Trophoblast cell (in vitro differentiated cells and primary cell): ENCODE measurements at regions not wholly inside any gene's neighbourhood (a gene's known extent, or its start where the extent isn't known, plus 50 kb on each side); places are given as distances from the start of the nearest gene placed in this dataset.

Experiments used
- DNase-seq, 2 donors: peaks; one replicate each; pipeline ENCODE4 v3.0.0-alpha.2; 2016
- H2AFZ ChIP-seq: 2 replicates; pipeline ENCODE4 v1.6.1; 2013; ENCODE audit warnings: low read length, moderate library complexity, mild to moderate bottlenecking; ENCODE audit not compliant: insufficient read depth, poor library complexity
- H2AK5ac ChIP-seq: 2 replicates; pipeline ENCODE4 v1.6.1; 2013; ENCODE audit warnings: mild to moderate bottlenecking, low read length
- H2BK120ac ChIP-seq: 2 replicates; pipeline ENCODE4 v1.6.1; 2013; ENCODE audit warnings: low read length, mild to moderate bottlenecking, moderate library complexity; ENCODE audit not compliant: insufficient read depth, poor library complexity
- H2BK12ac ChIP-seq: 2 replicates; pipeline ENCODE4 v1.6.1; 2013; ENCODE audit warnings: mild to moderate bottlenecking, low read length, moderate library complexity
- H2BK5ac ChIP-seq: 2 replicates; pipeline ENCODE4 v1.6.1; 2013; ENCODE audit warnings: low read length, low read depth, moderate library complexity, mild to moderate bottlenecking; ENCODE audit not compliant: poor library complexity
- H3K14ac ChIP-seq: 2 replicates; pipeline ENCODE4 v1.6.1; 2013; ENCODE audit warnings: mild to moderate bottlenecking, low read length
- H3K18ac ChIP-seq: 2 replicates; pipeline ENCODE4 v1.6.1; 2013; ENCODE audit warnings: mild to moderate bottlenecking, low read length
- H3K23ac ChIP-seq: 2 replicates; pipeline ENCODE4 v1.6.1; 2013; ENCODE audit warnings: low read length
- H3K27ac ChIP-seq: 2 replicates; pipeline ENCODE4 v1.5.1; 2013; ENCODE audit warnings: low read depth, mild to moderate bottlenecking, inconsistent platforms, low read length, moderate library complexity
- H3K27me3 ChIP-seq: 2 replicates; pipeline ENCODE4 v1.6.1; 2013; ENCODE audit warnings: inconsistent platforms, mild to moderate bottlenecking, low read length, moderate library complexity; ENCODE audit not compliant: insufficient read depth
- H3K36me3 ChIP-seq, 2 experiments: 1 replicate in 1 of 2; 2 replicates in 1 of 2; pipeline ENCODE4 v1.6.1; 2013; ENCODE audit warnings: low read length in 2 of 2, mild to moderate bottlenecking in 2 of 2, moderate library complexity in 1 of 2; ENCODE audit not compliant: insufficient read depth in 2 of 2, control insufficient read depth in 1 of 2
- H3K4ac ChIP-seq: 2 replicates; pipeline ENCODE4 v1.6.1; 2013; ENCODE audit warnings: low read depth, mild to moderate bottlenecking, low read length, moderate library complexity
- H3K4me1 ChIP-seq, 2 experiments: 1 replicate in 1 of 2; 2 replicates in 1 of 2; pipeline ENCODE4 v1.6.1; 2013; ENCODE audit warnings: low read length in 2 of 2, mild to moderate bottlenecking in 2 of 2, moderate library complexity in 1 of 2; ENCODE audit not compliant: insufficient read depth in 2 of 2, control insufficient read depth in 1 of 2
- H3K4me2 ChIP-seq: 2 replicates; pipeline ENCODE4 v1.6.1; 2013; ENCODE audit warnings: inconsistent platforms, mild to moderate bottlenecking, low read length, moderate library complexity
- H3K4me3 ChIP-seq: 2 replicates; pipeline ENCODE4 v1.5.1; 2013; ENCODE audit warnings: mild to moderate bottlenecking, low read depth, low read length, inconsistent platforms
- H3K79me1 ChIP-seq: one replicate; pipeline ENCODE4 v1.6.1; 2013; ENCODE audit warnings: low read length
- H3K79me2 ChIP-seq: 2 replicates; pipeline ENCODE4 v1.6.1; 2013; ENCODE audit warnings: low read length, mild to moderate bottlenecking; ENCODE audit not compliant: control insufficient read depth, insufficient read depth, poor library complexity
- H3K9ac ChIP-seq: 2 replicates; pipeline ENCODE4 v1.6.1; 2013; ENCODE audit warnings: mild to moderate bottlenecking, low read length
- H3K9me3 ChIP-seq: 2 replicates; pipeline ENCODE4 v1.6.1; 2013; ENCODE audit warnings: low read depth, mild to moderate bottlenecking, control low read depth, inconsistent platforms, low read length; ENCODE audit not compliant: insufficient read depth
- H4K12ac ChIP-seq: 2 replicates; pipeline ENCODE4 v1.6.1; 2013; ENCODE audit warnings: low read depth, mild to moderate bottlenecking, low read length, moderate library complexity
- H4K8ac ChIP-seq: 2 replicates; pipeline ENCODE4 v1.6.1; 2013; ENCODE audit warnings: low read depth, mild to moderate bottlenecking, low read length, moderate library complexity
- H4K91ac ChIP-seq: one replicate; pipeline ENCODE4 v1.6.1; 2013; ENCODE audit warnings: low read depth, mild to moderate bottlenecking, low read length, moderate library complexity
- WGBS: extraction: QIAGEN DNeasy Blood & Tissue Kit; methylation state at CpG from one replicate; pipeline ENCODE4 v1.1.7; 2013; ENCODE audit warnings: missing lambda C conversion rate; ENCODE audit not compliant: insufficient read length, insufficient coverage; ENCODE audit errors: extremely low coverage; 5-methylcytosine and 5-hydroxymethylcytosine counted together

- Histone ChIP-seq H3K23ac (peak overlapping the region; percentile 40), H4K12ac (no peak overlapping the region), H2AFZ (no peak overlapping the region), H3K4me2 (no peak overlapping the region), H2BK12ac (no peak overlapping the region), H4K8ac (no peak overlapping the region), H3K9me3 (no peaks in the 10 kb centered on the region), H3K18ac (no peak overlapping the region), H3K27me3 (no peaks in the 10 kb centered on the region), H2BK5ac (no peak overlapping the region), H4K91ac (no peak overlapping the region), H3K14ac (peak overlapping the region; percentile 19), H3K4ac (no peak overlapping the region), H3K27ac (no peak overlapping the region), H2BK120ac (no peak overlapping the region), H3K4me3 (no peak overlapping the region), H3K79me2 (no peaks in the 10 kb centered on the region), H3K79me1 (no peaks in the 10 kb centered on the region), H2AK5ac (no peak overlapping the region), H3K36me3 (no peaks in the 10 kb centered on the region), H3K4me1 (peaks cover 0 to 4% of the 10 kb centered on the region in 2 experiments), H3K9ac (no peak overlapping the region)
- no peak for DNase-seq
- no CpG with 5 or more reads among the region's 7 CpGs for WGBS
These were observed 83.4 kb upstream of the SMNDC1 start for GRCh38 chr10:110387983-110388686.

GRCh38 chr10:110388687-110389052 is 84.0 kb upstream of the SMNDC1 start:
- no peak overlapping the region for H2BK120ac ChIP-seq
- no peak overlapping the region for H2BK12ac ChIP-seq
- H3K79me2 ChIP-seq = no peaks in the 10 kb centered on the region
- no peaks in the 10 kb centered on the region for H3K9me3 ChIP-seq
- H3K4ac ChIP-seq = no peak overlapping the region
- H2AK5ac ChIP-seq = no peak overlapping the region
- H3K4me2 ChIP-seq = no peak overlapping the region
- peaks cover 0 to 4% of the 10 kb centered on the region in 2 experiments for H3K4me1 ChIP-seq
- no peak overlapping the region for H4K8ac ChIP-seq
- peak in 1 of 2 donors; percentile 44 for DNase-seq
- no peak overlapping the region for H3K27ac ChIP-seq
- no peak overlapping the region for H3K4me3 ChIP-seq
- no peak overlapping the region for H4K91ac ChIP-seq
- no peak overlapping the region for H3K18ac ChIP-seq
- no peak overlapping the region for H3K9ac ChIP-seq
- H3K79me1 ChIP-seq = no peaks in the 10 kb centered on the region
- peak overlapping the region; percentile 40 for H3K23ac ChIP-seq
- H2BK5ac ChIP-seq = no peak overlapping the region
- no peak overlapping the region for H4K12ac ChIP-seq
- no peaks in the 10 kb centered on the region for H3K36me3 ChIP-seq
- H2AFZ ChIP-seq = no peak overlapping the region
- H3K14ac ChIP-seq = no peak overlapping the region
- H3K27me3 ChIP-seq = no peaks in the 10 kb centered on the region
- WGBS = no CpG with 5 or more reads among the region's 7 CpGs

GRCh38 chr10:110389255-110389654 is 84.5 kb upstream of the SMNDC1 start:
- H3K27me3 ChIP-seq = no peaks in the 10 kb centered on the region
- no peak overlapping the region for H3K18ac ChIP-seq
- no peak overlapping the region for H2AK5ac ChIP-seq
- H2BK12ac ChIP-seq = no peak overlapping the region
- H3K9ac ChIP-seq = no peak overlapping the region
- H3K14ac ChIP-seq = no peak overlapping the region
- H3K79me2 ChIP-seq = no peaks in the 10 kb centered on the region
- no peaks in the 10 kb centered on the region for H3K79me1 ChIP-seq
- no peak overlapping the region for H2AFZ ChIP-seq
- H2BK120ac ChIP-seq = no peak overlapping the region
- no peak overlapping the region for H3K4me3 ChIP-seq
- no peak overlapping the region for H3K4ac ChIP-seq
- no CpG with 5 or more reads among the region's 8 CpGs for WGBS
- no peak overlapping the region for H3K23ac ChIP-seq
- H4K12ac ChIP-seq = no peak overlapping the region
- H4K91ac ChIP-seq = no peak overlapping the region
- H3K4me1 ChIP-seq = peaks cover 0 to 4% of the 10 kb centered on the region in 2 experiments
- no peak overlapping the region for H4K8ac ChIP-seq
- H3K27ac ChIP-seq = no peak overlapping the region
- no peaks in the 10 kb centered on the region for H3K36me3 ChIP-seq
- H2BK5ac ChIP-seq = no peak overlapping the region
- H3K9me3 ChIP-seq = no peaks in the 10 kb centered on the region
- DNase-seq = no peak
- no peak overlapping the region for H3K4me2 ChIP-seq

GRCh38 chr10:110391541-110391940 is 86.8 kb upstream of the SMNDC1 start:
- H2BK120ac ChIP-seq = no peak overlapping the region
- H3K27ac ChIP-seq = no peak overlapping the region
- no peak overlapping the region for H4K12ac ChIP-seq
- H3K23ac ChIP-seq = no peak overlapping the region
- no peaks in the 10 kb centered on the region for H3K9me3 ChIP-seq
- H3K4me3 ChIP-seq = no peak overlapping the region
- no peak overlapping the region for H3K14ac ChIP-seq
- no peak overlapping the region for H3K4ac ChIP-seq
- H3K36me3 ChIP-seq = no peaks in the 10 kb centered on the region
- no peaks in the 10 kb centered on the region for H3K27me3 ChIP-seq
- no CpG with 5 or more reads among the region's 7 CpGs for WGBS
- H4K91ac ChIP-seq = no peak overlapping the region
- no peak overlapping the region for H4K8ac ChIP-seq
- no peak overlapping the region for H3K18ac ChIP-seq
- peaks cover 5% of the 10 kb centered on the region for H3K79me1 ChIP-seq
- DNase-seq = no peak
- H3K9ac ChIP-seq = no peak overlapping the region
- H2BK5ac ChIP-seq = no peak overlapping the region
- no peak overlapping the region for H3K4me2 ChIP-seq
- H3K4me1 ChIP-seq = peaks cover 8 to 14% of the 10 kb centered on the region in 2 experiments
- H2BK12ac ChIP-seq = no peak overlapping the region
- H2AK5ac ChIP-seq = no peak overlapping the region
- no peak overlapping the region for H2AFZ ChIP-seq
- peaks cover 2% of the 10 kb centered on the region for H3K79me2 ChIP-seq
